SK-N-SH (cell line): ENCODE measurements at regions not wholly inside any gene's neighbourhood (a gene's known extent, or its start where the extent isn't known, plus 50 kb on each side); places are given as distances from the start of the nearest gene placed in this dataset.

Experiments used
- CTCF ChIA-PET: fragments of 300-600, 350-600 bp; formaldehyde crosslinking; extraction: SDS; loops from one replicate; lab custom pipeline; 2021; lab: Yijun Ruan, JAX
- POLR2A ChIA-PET: fragments of 350-600 bp; sonication (Branson Sonifier 250); formaldehyde crosslinking; extraction: SDS; loops from one replicate; lab custom pipeline; 2020; ENCODE audit warnings: antibody characterized with exemption, inconsistent platforms; lab: Yijun Ruan, JAX
- DNase-seq: peaks from one replicate; pipeline ENCODE4 v3.0.0; 2012
- H2AFZ ChIP-seq: fragments of 200-600 bp; sonication (generic); 2 replicates; pipeline ENCODE4 v1.8.1; 2016; ENCODE audit warnings: antibody characterized with exemption, mild to moderate bottlenecking, low read depth
- H3F3A ChIP-seq: fragments of 200-600 bp; sonication (generic); replicated peaks from 2 replicates; pipeline ENCODE3; 2016; ENCODE audit warnings: antibody characterized with exemption, mild to moderate bottlenecking; ENCODE audit not compliant: insufficient read depth
- H3K27ac ChIP-seq, 2 experiments: fragments of 200-500 bp in 1 of 2; fragments of 200-600 bp in 1 of 2; sonication (Bioruptor generic) in 1 of 2; sonication (generic), shearing (Covaris generic) in 1 of 2; 2 replicates each; pipeline versions ENCODE4 v1.5.1 to v1.6.1; 2014 to 2016; ENCODE audit warnings: low read depth in 2 of 2, inconsistent platforms in 1 of 2, low read length in 1 of 2, mild to moderate bottlenecking in 1 of 2, mixed read lengths in 1 of 2
- H3K27me3 ChIP-seq: fragments of 200-600 bp; sonication (generic), shearing (Covaris generic); 2 replicates; pipeline ENCODE4 v1.6.1; 2016; ENCODE audit warnings: mixed run types; ENCODE audit not compliant: insufficient read depth
- H3K36me3 ChIP-seq, 2 experiments: fragments of 200-500 bp in 1 of 2; fragments of 200-600 bp in 1 of 2; sonication (Bioruptor generic) in 1 of 2; sonication (generic) in 1 of 2; replicated peaks in 1 of 2; 2 replicates each; pipeline versions ENCODE3 to v1.5.1; 2014 to 2016; ENCODE audit warnings: low read length in 1 of 2, mild to moderate bottlenecking in 1 of 2; ENCODE audit not compliant: insufficient read depth in 2 of 2, control insufficient read depth in 1 of 2
- H3K4me1 ChIP-seq, 2 experiments: fragments of 200-500 bp in 1 of 2; fragments of 200-600 bp in 1 of 2; sonication (Bioruptor generic) in 1 of 2; sonication (generic), shearing (Covaris generic) in 1 of 2; 2 replicates each; pipeline versions ENCODE4 v1.5.1 to v1.6.1; 2014 to 2016; ENCODE audit warnings: low read depth in 1 of 2, low read length in 1 of 2, mixed run types in 1 of 2; ENCODE audit not compliant: insufficient read depth in 2 of 2, control insufficient read depth in 1 of 2
- H3K4me2 ChIP-seq: fragments of 200-600 bp; sonication (generic), shearing (Covaris generic); 2 replicates; pipeline ENCODE4 v1.6.1; 2017; ENCODE audit warnings: mixed run types
- H3K4me3 ChIP-seq, 2 experiments: fragments of 200-500 bp in 1 of 2; fragments of 200-600 bp in 1 of 2; sonication (Bioruptor generic) in 1 of 2; sonication (generic), shearing (Covaris generic) in 1 of 2; 2 replicates each; pipeline versions ENCODE4 v1.5.1 to v1.8.1; 2014 to 2016; ENCODE audit warnings: low read depth in 2 of 2, inconsistent platforms in 1 of 2, low read length in 1 of 2, mild to moderate bottlenecking in 1 of 2, mixed read lengths in 1 of 2, moderate library complexity in 1 of 2
- H3K79me2 ChIP-seq: fragments of 200-600 bp; sonication (generic); 2 replicates; pipeline ENCODE4 v1.8.1; 2017; ENCODE audit warnings: mild to moderate bottlenecking; ENCODE audit not compliant: insufficient read depth
- H3K9ac ChIP-seq: fragments of 200-600 bp; sonication (generic); 2 replicates; pipeline ENCODE4 v1.6.1; 2017; ENCODE audit warnings: mixed run types
- H3K9me2 ChIP-seq: fragments of 200-600 bp; sonication (generic); 2 replicates; pipeline ENCODE4 v1.6.1; 2017; ENCODE audit warnings: mixed run types
- H3K9me3 ChIP-seq: fragments of 200-600 bp; sonication (generic); 2 replicates; pipeline ENCODE4 v1.6.1; 2017; ENCODE audit warnings: mixed run types, mild to moderate bottlenecking, moderate library complexity
- H4K20me1 ChIP-seq: fragments of 200-600 bp; sonication (generic); 2 replicates; pipeline ENCODE4 v1.6.1; 2017; ENCODE audit warnings: mild to moderate bottlenecking, mixed run types; ENCODE audit not compliant: insufficient read depth
- CHD2 ChIP-seq: fragments of 150-350 bp; IDR thresholded peaks from 2 replicates; pipeline ENCODE4 v1.6.1; 2018; ENCODE audit warnings: low read length; ENCODE audit not compliant: partially characterized antibody
- CTCF ChIP-seq: fragments of 200-600 bp; sonication (generic); IDR thresholded peaks from 2 replicates; pipeline ENCODE4 v1.6.1; 2017; ENCODE audit warnings: antibody characterized with exemption, mild to moderate bottlenecking, moderate library complexity
- ELF1 ChIP-seq: IDR thresholded peaks from 2 replicates; pipeline ENCODE4 v1.4.0; 2012
- FOSL2 ChIP-seq: IDR thresholded peaks from 2 replicates; pipeline ENCODE4 v1.4.0; 2012; ENCODE audit warnings: low read depth, mild to moderate bottlenecking, moderate library complexity, borderline replicate concordance
- FOXJ3 ChIP-seq: sonication (generic); formaldehyde crosslinking; IDR thresholded peaks from 2 replicates; pipeline ENCODE4 v1.5.1; 2020; ENCODE audit warnings: mild to moderate bottlenecking, missing genetic modification reagents
- FOXM1 ChIP-seq: IDR thresholded peaks from 2 replicates; pipeline ENCODE4 v1.4.0; 2012; ENCODE audit warnings: low read depth, mild to moderate bottlenecking
- MEF2A ChIP-seq: IDR thresholded peaks from 2 replicates; pipeline ENCODE4 v1.4.0; 2012; ENCODE audit warnings: low read depth, borderline replicate concordance
- MXI1 ChIP-seq: IDR thresholded peaks from 2 replicates; pipeline ENCODE4 v1.6.1; 2012; ENCODE audit warnings: mild to moderate bottlenecking, low read depth, low read length, improper control_type of control experiment
- PBX3 ChIP-seq: IDR thresholded peaks from 2 replicates; pipeline ENCODE4; 2012
- POLR2AphosphoS5 ChIP-seq: IDR thresholded peaks from 2 replicates; pipeline ENCODE4 v1.6.1; 2012; ENCODE audit warnings: low read depth, low read length
- RAD21 ChIP-seq: IDR thresholded peaks from 2 replicates; pipeline ENCODE4 v1.6.1; 2012; ENCODE audit warnings: mild to moderate bottlenecking, low read length
- RCOR1 ChIP-seq: fragments of 150-350 bp; IDR thresholded peaks from 2 replicates; pipeline ENCODE4 v1.6.1; 2017; ENCODE audit warnings: antibody characterized with exemption, low read length
- SIN3A ChIP-seq: IDR thresholded peaks from 2 replicates; pipeline ENCODE4 v1.6.1; 2012; ENCODE audit warnings: low read depth, mild to moderate bottlenecking, low read length, moderate library complexity, borderline replicate concordance
- SMC3 ChIP-seq: IDR thresholded peaks from 2 replicates; pipeline ENCODE4 v1.6.1; 2012; ENCODE audit warnings: low read depth, low read length, improper control_type of control experiment
- TCF12 ChIP-seq: IDR thresholded peaks from 2 replicates; pipeline ENCODE4 v1.4.0; 2012
- TEAD4 ChIP-seq: IDR thresholded peaks from 2 replicates; pipeline ENCODE4 v1.4.0; 2012; ENCODE audit warnings: mild to moderate bottlenecking, borderline replicate concordance; ENCODE audit not compliant: insufficient read depth
- USF2 ChIP-seq: fragments of 150-350 bp; IDR thresholded peaks from 2 replicates; pipeline ENCODE4 v1.6.1; 2017; ENCODE audit warnings: antibody characterized with exemption, low read length, low read depth, borderline replicate concordance
- WGBS: methylation state at CpG from one replicate; pipeline ENCODE4 v1.1.6; 2017; ENCODE audit warnings: low lambda C conversion rate; 5-methylcytosine and 5-hydroxymethylcytosine counted together
- TF ChIP-seq, protein P1 (sequence below): IDR thresholded peaks from 2 replicates; pipeline ENCODE4 v1.4.0; 2012; ENCODE audit warnings: low read depth, borderline replicate concordance

- DNase-seq: peak; percentile 63
- H3K4me3 ChIP-seq: no peak overlapping the region; a peak in 1 of 4 replicates
- ChIA-PET CTCF (interaction anchor here (1.0 to 2.7 kb wide), 3 partner anchors 9 to 103 kb away, joined by 3 to 17 read pairs (median 3); no protein-coding TSS in a partner anchor), POLR2A (no interaction called here)
- no peaks in the 10 kb centered on the region for H3F3A ChIP-seq
- H3K4me1 ChIP-seq: peaks cover 0 to 7% of the 10 kb centered on the region in 2 experiments; a peak in 1 of 4 replicates
- H3K36me3 ChIP-seq: no peaks in the 10 kb centered on the region
- H3K9ac ChIP-seq: no peak overlapping the region
- no peak overlapping the region for H3K4me2 ChIP-seq
- no peaks in the 10 kb centered on the region for H3K9me3 ChIP-seq
- no peak overlapping the region for H3K27ac ChIP-seq
- WGBS: 59% methylated on average over 5 of the region's 5 CpGs
- no peak overlapping the region for H2AFZ ChIP-seq
- TF ChIP-seq CTCF (peak; percentile 42), TCF12 (no peak), FOSL2 (no peak), PBX3 (no peak), MEF2A (no peak), RAD21 (0 out of 2 replicates have a peak, but pooled peaks have one; percentile 8)
- no peaks in the 10 kb centered on the region for H3K79me2 ChIP-seq
- H3K27me3 ChIP-seq: no peaks in the 10 kb centered on the region
- H3K9me2 ChIP-seq: no peaks in the 10 kb centered on the region
- no peaks in the 10 kb centered on the region for H4K20me1 ChIP-seq
These were observed 195.8 kb downstream of the ERCC6L2 start for GRCh38 chr9:96071076-96071814.

- Histone ChIP-seq H3K9me2 (no peaks in the 10 kb centered on the region), H3K4me3 (no peak overlapping the region), H3K79me2 (no peaks in the 10 kb centered on the region), H3K9ac (no peak overlapping the region), H3F3A (no peaks in the 10 kb centered on the region), H3K4me1 (peaks cover 0 to 8% of the 10 kb centered on the region in 2 experiments; a peak in 1 of 4 replicates), H3K27me3 (no peaks in the 10 kb centered on the region), H3K36me3 (no peaks in the 10 kb centered on the region), H4K20me1 (no peaks in the 10 kb centered on the region), H3K27ac (no peak overlapping the region), H2AFZ (no peak overlapping the region), H3K9me3 (no peaks in the 10 kb centered on the region), H3K4me2 (no peak overlapping the region)
- 70% methylated on average over 8 of the region's 8 CpGs for WGBS
- ChIA-PET POLR2A (no interaction called here), CTCF (interaction anchor here (0.7 to 2.7 kb wide), 2 partner anchors 10 kb away, joined by 3 to 17 read pairs; no protein-coding TSS in a partner anchor)
- no peak for DNase-seq
- no peak for TF ChIP-seq ELF1
- no peak for TF ChIP-seq SIN3A
- TF ChIP-seq TEAD4: no peak
- TF ChIP-seq MXI1: no peak
- TF ChIP-seq FOXJ3 (CRISPR knock-in tag): no peak
- no peak for TF ChIP-seq USF2
- no peak for TF ChIP-seq RCOR1
- TF ChIP-seq FOXM1: no peak
- TF ChIP-seq CHD2: no peak
- TF ChIP-seq POLR2AphosphoS5: no peak
- TF ChIP-seq TCF12: no peak
- no peak for TF ChIP-seq SMC3
- no peak for TF ChIP-seq CTCF
- TF ChIP-seq RAD21: no peak
- TF ChIP-seq, protein P1, sequence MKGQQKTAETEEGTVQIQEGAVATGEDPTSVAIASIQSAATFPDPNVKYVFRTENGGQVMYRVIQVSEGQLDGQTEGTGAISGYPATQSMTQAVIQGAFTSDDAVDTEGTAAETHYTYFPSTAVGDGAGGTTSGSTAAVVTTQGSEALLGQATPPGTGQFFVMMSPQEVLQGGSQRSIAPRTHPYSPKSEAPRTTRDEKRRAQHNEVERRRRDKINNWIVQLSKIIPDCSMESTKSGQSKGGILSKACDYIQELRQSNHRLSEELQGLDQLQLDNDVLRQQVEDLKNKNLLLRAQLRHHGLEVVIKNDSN: no peak
These were observed 194.2 kb downstream of the ERCC6L2 start for GRCh38 chr9:96069629-96070220.
